Right forelimb (tissue), 1 donor: ENCODE measurements at regions not wholly inside any gene's neighbourhood (a gene's known extent, or its start where the extent isn't known, plus 50 kb on each side); places are given as distances from the start of the nearest gene placed in this dataset.

Source experiments
- DNase-seq: peaks from one replicate; pipeline ENCODE4 v3.0.0-alpha.2; 2018

GRCh38 chr13:67308004-67308772 lies 78.1 kb upstream of the PCDH9 start:
- no peak for DNase-seq

- no peak for DNase-seq
These were observed 76.6 kb upstream of the PCDH9 start for GRCh38 chr13:67306742-67307141.

- DNase-seq, result no peak
These were observed 73.7 kb upstream of the PCDH9 start for GRCh38 chr13:67303661-67304333.

- no peak for DNase-seq
These were observed 69.6 kb upstream of the PCDH9 start for GRCh38 chr13:67299751-67300150.

DNA sequence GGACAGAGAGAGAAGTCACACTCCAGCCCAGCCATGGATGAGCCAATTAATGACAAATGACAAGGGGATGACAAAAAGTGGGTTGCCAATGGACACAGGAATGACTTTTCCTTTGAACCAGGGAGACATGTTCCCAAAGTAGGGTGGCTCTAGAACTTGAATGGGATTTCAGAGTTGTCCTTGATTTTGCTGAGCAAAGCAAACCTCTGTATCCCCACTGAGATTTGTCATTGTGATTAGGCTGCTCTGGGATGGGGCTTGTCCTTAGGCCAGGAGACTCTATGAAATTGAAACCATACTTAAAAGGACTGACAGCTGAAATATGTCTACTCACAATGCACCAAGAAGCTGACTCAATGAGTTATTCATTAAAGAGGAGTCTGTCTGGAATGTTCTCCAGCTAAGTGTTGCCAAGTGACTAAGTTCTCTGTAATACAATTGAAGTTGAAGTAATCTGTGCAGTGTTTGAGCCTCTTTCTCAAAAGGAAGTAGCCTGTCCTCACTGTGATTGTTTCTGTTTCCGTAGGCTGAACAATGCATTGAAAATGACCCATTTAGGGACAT lies 69.0 kb upstream of the PCDH9 start:
- no peak for DNase-seq

GRCh38 chr13:67298297-67298696 lies 68.2 kb upstream of the PCDH9 start:
- DNase-seq, result no peak

DNA sequence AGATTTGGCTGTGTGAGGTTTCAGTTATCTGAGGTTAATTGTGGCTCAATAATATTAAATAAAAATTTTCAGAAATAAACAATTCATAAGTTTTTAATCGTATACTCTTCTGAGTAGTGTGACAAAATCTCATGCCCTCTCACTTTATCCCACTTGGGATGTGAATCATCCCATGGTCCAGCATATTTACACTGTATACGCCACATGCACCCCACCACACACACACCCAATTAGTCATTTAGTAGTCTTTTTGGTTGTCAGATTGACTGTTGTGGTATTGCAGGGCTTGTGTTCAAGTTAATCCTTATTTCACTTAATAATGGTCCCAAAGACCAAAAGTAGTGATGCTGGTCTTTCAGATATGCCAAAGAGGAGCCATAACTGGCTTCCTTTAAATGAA lies 66.4 kb upstream of the PCDH9 start:
- DNase-seq, result no peak

DNA sequence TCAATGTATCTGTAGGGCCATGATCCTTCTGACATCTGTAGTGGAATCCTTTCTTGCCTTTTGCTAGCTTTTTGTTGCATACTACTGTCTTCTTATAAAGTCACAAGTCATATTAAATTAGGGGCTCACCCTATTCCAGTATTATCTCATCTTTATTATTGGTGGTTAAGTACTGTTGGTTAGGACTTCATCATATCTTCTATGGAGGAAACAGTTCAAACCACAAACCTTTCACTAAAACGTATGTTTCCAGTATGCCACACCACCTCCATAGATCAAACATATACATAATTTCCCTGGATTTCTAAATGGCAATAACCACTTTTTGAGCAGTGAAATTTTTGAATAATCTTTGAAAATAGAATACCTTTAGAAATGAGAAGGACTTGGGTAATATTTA lies 62.8 kb upstream of the PCDH9 start:
- DNase-seq, result no peak

GRCh38 chr13:67285611-67286010 lies 55.5 kb upstream of the PCDH9 start:
- no peak for DNase-seq

GRCh38 chr13:67283637-67284036 lies 53.5 kb upstream of the PCDH9 start:
- no peak for DNase-seq

DNA sequence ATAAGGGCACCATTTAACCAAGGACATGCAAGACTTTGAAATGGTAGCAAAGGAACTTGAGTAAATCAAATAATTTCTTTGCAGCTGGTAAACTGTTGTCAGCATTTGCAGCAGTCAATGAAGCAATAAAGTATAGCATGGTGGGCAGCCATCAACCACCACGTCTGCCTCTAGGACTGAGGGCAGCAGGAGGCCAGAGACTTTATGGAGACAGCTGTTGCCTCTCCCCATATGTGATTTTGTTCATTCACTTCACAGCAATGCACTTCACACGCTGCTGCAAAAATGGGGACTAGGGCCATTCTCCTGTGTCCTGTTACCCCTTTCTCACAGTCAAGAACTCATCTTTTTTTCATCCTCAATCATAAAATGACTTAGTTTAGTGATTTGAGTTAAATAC lies 51.3 kb upstream of the PCDH9 start:
- no peak for DNase-seq
